Gastroesophageal sphincter (tissue), 3 donors: ENCODE measurements at regions not wholly inside any gene's neighbourhood (a gene's known extent, or its start where the extent isn't known, plus 50 kb on each side); places are given as distances from the start of the nearest gene placed in this dataset.

ENCODE experiments used
- POLR2A ChIP-seq, 2 donors: fragments of 450-650 bp; IDR thresholded peaks; one replicate each; pipeline ENCODE4 v1.6.1; 2017; ENCODE audit warnings: antibody characterized with exemption in 2 of 2, mild to moderate bottlenecking in 2 of 2, moderate library complexity in 1 of 2
- TF ChIP-seq, protein P1 (sequence below), 4 experiments: fragments of 200-600 bp in 2 of 4; fragments of 450-650 bp in 2 of 4; sonication (generic) in 1 of 4; IDR thresholded peaks; one replicate each; pipeline ENCODE4 v1.5.1; 2017 to 2019; ENCODE audit warnings: antibody characterized with exemption in 4 of 4, mild to moderate bottlenecking in 2 of 4, moderate library complexity in 2 of 4

DNA sequence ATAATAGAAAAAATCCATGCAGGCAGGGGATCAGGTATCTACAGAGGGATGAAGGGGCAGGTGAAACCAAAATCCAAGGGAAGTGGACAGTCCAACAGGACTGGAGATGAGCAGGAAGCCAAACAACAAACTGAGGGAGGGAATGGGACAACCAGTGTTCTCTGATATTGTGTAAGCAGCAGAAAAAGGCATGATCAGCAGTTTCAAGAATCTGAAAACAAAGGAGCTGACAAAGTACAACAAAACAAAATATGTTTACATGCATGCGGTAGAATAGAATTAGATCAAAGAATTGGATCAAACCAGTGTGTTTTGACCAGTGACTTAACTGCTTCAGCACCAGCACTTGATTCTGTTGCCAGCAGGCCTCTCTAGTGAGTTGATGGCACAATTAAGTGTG is 729.7 kb downstream of the RFPL4B start:
- TF ChIP-seq, protein P1, sequence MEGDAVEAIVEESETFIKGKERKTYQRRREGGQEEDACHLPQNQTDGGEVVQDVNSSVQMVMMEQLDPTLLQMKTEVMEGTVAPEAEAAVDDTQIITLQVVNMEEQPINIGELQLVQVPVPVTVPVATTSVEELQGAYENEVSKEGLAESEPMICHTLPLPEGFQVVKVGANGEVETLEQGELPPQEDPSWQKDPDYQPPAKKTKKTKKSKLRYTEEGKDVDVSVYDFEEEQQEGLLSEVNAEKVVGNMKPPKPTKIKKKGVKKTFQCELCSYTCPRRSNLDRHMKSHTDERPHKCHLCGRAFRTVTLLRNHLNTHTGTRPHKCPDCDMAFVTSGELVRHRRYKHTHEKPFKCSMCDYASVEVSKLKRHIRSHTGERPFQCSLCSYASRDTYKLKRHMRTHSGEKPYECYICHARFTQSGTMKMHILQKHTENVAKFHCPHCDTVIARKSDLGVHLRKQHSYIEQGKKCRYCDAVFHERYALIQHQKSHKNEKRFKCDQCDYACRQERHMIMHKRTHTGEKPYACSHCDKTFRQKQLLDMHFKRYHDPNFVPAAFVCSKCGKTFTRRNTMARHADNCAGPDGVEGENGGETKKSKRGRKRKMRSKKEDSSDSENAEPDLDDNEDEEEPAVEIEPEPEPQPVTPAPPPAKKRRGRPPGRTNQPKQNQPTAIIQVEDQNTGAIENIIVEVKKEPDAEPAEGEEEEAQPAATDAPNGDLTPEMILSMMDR (IDR thresholded peaks at IDR 0.05): no peak
- no peak for TF ChIP-seq POLR2A (IDR thresholded peaks at IDR 0.05)
